HG03095 (cell line): ENCODE measurements at regions not wholly inside any gene's neighbourhood (a gene's known extent, or its start where the extent isn't known, plus 50 kb on each side); places are given as distances from the start of the nearest gene placed in this dataset.

ENCODE experiments used
- ATAC-seq: cut with Tn5 transposase; IDR thresholded peaks from one replicate; pipeline ENCODE4 v1.9.1; 2021; ENCODE audit warnings: moderate library complexity; ENCODE audit not compliant: unreplicated experiment

DNA sequence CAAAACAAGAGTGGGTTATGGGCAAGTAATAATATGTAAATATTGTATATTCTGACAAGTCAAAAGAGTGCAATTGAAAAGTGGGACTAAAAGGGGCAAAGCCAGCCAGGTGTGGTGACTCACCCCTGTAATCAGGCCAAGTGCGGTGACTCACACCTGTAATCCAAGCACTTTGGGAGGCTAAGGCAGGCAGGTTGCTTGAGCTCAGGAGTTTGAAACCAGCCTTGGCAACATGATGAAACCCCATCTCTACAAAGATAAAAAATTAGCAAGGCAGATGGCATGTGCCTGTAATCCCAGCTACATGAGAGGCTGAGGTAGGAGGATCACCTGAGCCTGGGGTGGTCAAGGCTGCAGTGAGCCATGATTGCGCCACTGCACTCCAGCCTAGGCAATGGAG, 304.0 kb downstream of the HHIPL2 start:
- no peak for ATAC-seq

GRCh38 chr1:222242492-222242891, 305.4 kb downstream of the HHIPL2 start:
- ATAC-seq: no peak

DNA sequence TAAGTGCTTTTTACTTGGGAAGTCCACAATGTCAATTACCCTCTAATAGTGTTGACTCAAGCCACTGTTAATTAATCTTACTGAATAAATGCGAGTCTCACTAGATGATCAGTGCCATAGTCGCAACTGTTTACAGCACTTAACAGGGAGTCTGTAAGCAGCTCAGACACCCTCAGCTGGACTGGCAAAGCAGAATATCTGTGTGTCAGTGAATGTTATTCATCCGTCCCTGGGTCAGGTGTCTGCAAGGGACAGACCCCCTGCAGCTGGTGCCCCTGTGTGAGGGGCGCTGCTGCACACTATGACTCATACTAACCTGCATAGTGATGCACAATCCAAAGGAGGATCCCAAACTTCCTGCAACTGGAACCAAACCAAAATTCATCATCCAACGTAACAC, 306.5 kb downstream of the HHIPL2 start:
- ATAC-seq: no peak

DNA sequence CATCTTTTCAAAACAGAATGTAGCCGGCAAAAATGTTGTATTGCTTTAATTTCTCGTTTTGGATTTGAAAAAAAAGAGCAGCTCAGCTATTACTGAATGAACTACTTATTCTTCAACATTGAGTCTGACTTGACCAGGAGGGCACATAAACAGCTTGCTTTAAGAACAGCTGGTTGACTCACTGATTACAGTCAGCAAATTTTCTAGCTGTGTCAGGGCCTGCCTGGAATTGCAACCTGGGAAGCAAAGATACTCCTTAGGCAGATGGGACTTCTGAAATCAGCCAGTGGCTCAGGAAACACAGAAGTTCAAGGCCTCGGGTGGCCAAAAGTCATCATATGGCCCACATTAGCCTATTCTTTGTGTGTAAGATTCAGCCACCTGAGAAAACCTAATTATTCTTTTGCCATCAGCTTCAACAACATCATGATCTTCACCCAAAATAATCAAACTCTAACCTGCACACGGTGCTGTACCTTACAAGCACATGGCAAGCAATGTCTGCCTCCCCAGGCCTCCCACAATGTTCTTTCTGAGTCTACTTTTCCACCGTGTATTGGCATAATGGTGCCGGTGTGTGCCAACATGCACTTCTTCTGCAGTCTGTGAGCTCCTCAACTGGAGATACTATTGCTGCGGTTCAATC, 307.2 kb downstream of the HHIPL2 start:
- ATAC-seq: no peak

DNA sequence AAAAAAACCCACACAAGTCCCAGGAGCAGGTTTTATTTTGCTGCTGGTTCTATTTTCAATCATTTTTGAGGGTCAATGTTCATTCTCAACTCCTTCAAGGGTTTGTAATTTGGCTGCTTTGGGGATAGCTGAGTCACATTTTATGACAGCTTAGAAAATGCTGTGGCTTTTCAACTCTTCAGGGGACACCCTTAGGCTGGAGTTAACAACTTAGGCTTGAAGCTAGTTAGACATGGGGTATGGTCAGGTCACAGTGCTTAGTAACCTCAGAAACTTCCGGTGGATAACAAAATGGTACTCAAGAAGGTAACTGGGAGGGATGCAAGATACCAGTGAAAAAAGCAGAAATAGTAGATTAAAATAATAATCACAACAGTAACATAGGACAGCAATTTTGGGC, 308.8 kb downstream of the HHIPL2 start:
- ATAC-seq: no peak

DNA sequence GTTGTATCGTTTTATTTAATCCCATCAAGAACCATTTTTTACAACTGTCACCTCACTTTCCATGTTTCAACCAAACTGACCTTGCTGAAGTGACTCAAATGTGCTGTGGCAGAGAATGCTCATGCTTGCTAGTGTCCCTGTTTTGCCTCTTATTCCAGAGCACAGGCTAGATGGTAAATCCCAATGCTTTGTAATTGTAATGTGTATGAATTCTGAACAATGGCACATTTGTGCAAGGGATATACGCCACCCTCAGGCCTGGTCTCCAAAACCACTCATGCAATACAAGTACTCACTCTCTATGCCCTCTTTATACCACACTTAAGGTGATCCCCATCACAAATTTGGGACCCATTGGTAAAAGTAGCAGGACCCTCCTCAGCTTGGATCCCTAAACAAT, 313.6 kb downstream of the HHIPL2 start:
- ATAC-seq: no peak

DNA sequence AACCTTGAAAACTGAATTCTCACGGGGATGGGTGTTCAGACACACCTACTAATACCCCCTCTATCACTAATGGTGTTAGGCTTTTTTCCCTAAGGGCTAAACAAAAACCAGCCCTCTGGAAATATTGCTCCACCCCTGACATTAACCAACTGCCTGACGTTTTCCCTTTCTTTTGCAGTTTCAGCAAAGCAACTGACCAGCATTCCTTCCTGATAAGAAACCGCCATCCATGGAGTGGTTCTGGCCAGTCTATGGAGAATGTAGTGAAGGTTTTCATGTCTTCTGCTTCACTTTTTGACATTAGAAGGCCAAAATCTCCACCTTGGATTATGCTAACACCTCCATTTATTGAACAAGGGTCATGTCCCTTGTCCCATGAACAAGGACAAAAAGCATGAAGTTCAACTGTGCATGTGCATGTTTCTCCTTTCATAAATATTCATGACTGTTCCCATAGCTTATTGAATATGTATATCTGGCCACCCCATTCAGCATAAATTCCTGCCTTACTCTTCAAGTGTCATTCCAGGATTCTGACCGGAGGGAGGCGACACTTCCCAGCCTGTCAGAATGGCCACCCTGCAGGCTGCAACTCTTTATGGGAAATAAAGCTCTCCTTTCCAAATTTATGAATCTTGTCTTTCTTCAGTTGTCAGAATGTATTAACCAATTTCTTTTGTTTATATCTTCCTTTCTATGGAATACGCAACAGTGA, 314.3 kb downstream of the HHIPL2 start:
- ATAC-seq: no peak

GRCh38 chr1:222232842-222233241, 315.1 kb downstream of the HHIPL2 start:
- no peak for ATAC-seq

- ATAC-seq: no peak
These were observed 318.1 kb downstream of the HHIPL2 start for GRCh38 chr1:222229672-222230312.

GRCh38 chr1:222225316-222225691, 322.6 kb downstream of the HHIPL2 start:
- ATAC-seq: no peak

- ATAC-seq: no peak
These were observed 323.1 kb downstream of the HHIPL2 start for GRCh38 chr1:222224636-222225315.

DNA sequence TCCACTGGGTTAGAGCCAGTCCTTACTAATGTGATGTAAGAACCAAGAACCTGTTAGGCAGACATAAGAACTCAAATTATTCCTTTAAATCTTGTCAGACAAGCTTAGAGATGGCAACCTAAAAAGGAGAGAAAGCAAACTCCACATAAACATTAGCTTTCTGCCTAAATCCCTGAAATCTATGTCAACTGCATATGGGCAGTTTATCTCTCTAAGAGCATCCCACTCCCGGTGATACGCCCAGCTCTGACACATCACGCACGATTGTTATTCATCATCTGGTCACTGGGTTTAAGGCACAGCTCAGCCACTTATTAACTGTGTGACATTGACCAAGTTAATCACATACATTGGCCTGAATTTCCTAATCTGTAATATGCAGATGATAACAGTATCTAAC, 323.7 kb downstream of the HHIPL2 start:
- ATAC-seq: no peak

- ATAC-seq: no peak
These were observed 324.9 kb downstream of the HHIPL2 start for GRCh38 chr1:222223010-222223409.

GRCh38 chr1:222216255-222216754, 331.6 kb downstream of the HHIPL2 start:
- no peak for ATAC-seq

DNA sequence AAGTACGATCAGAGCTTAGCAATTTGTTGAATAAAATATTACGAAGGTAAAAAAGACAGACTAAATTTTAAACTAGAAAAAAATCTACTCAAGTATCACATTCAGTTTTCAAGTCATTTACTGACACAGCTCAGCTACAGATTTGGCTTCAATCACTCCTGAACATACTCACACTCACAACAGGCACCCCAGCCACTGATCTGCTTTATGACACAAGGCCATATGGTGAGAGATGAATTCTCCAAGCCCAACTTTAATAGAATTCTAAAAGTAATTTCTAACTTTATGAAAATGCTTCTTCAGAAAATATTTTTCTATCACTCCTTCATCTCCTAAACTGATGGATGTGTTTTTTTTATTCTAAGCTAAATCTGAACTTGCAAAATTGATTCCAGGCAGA, 337.1 kb downstream of the HHIPL2 start:
- ATAC-seq: no peak

GRCh38 chr1:222204475-222204874, 343.4 kb downstream of the HHIPL2 start:
- ATAC-seq: no peak

GRCh38 chr1:222202831-222203230, 345.1 kb downstream of the HHIPL2 start:
- ATAC-seq: no peak

GRCh38 chr1:222196736-222197135, 351.2 kb downstream of the HHIPL2 start:
- ATAC-seq: no peak

DNA sequence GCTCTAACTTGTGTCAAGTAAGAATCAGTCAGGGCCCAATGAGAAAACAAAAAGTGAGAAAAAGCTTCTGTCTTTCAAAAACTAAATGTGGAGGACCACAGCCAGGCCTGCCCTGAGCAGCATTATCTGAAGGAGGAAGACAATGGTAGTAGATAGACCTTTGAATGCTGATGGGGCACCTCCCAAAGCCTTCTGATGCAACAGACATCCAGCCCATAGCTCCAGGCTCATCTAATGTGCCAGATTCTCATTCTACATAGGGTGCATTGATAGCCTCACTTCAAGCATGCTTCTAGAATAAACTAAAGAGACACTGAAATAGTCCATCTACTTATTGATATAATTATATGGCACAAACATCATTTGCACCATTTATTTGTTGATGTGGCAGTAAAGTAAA, 351.6 kb downstream of the HHIPL2 start:
- ATAC-seq: no peak

DNA sequence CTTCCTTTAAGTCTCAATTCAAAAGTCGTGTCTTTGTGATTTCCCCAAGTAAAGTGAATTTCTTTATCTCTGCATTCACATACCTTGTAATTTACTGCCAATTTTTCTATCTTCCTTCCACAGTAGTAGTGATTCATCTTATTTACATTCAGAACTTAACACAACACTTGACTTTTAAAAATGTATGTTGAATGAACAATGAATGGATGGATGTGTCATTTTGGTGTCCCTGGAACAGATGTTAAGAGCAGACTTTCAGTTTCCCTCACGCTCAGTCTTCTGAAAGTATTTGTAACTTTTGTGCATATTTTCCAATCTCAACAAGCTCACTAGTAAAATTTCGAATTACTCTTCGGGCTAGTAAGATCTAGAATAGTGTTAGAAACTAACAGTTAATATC, 352.0 kb downstream of the HHIPL2 start:
- no peak for ATAC-seq

DNA sequence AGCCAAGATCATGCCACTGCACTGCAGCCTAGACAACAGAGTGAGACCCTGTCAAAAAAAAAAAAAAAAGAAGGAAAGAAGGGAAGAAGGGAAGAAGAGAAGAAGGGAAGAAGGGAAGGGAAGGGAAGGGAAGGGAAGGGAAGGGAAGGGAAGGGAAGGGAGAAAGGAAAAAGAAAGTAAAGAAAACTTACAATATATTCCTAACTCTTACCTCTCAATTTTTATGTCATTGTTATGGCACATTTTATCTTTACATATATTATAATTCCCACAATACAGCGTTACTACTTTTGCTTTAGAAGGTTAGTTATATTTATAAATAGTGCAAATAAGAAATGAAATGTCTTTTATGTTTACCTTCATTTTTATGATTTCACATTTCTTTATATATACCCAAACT, 358.7 kb downstream of the HHIPL2 start:
- ATAC-seq: no peak
